OCI-LY3 (cell line): ENCODE measurements at regions not wholly inside any gene's neighbourhood (a gene's known extent, or its start where the extent isn't known, plus 50 kb on each side); places are given as distances from the start of the nearest gene placed in this dataset.

Experiments
- H2AFZ ChIP-seq: fragments of 200-600, 300-600 bp; shearing (Covaris generic); 2 replicates; pipeline ENCODE4 v1.6.0; 2014; ENCODE audit warnings: antibody characterized with exemption, low read depth, low read length
- H3K27ac ChIP-seq: fragments of 200-600, 300-600 bp; sonication (generic); 2 replicates; pipeline ENCODE4 v1.5.1; 2014; ENCODE audit warnings: mild to moderate bottlenecking, low read length, moderate library complexity, mixed read lengths
- H3K27me3 ChIP-seq: fragments of 200-600, 300-600 bp; sonication (generic); 2 replicates; pipeline ENCODE4 v1.6.1; 2014; ENCODE audit warnings: low read depth, low read length, mixed read lengths
- H3K36me3 ChIP-seq: fragments of 200-600, 300-600 bp; sonication (generic); replicated peaks from 2 replicates; pipeline ENCODE3; 2014; ENCODE audit warnings: low read depth, low read length, mixed read lengths
- H3K4me1 ChIP-seq: fragments of 300-600, 200-600 bp; sonication (generic); 2 replicates; pipeline ENCODE4 v1.6.1; 2014; ENCODE audit warnings: low read length, mixed read lengths
- H3K4me2 ChIP-seq: fragments of 200-600, 300-600 bp; sonication (generic); 2 replicates; pipeline ENCODE4 v1.6.1; 2014; ENCODE audit warnings: low read length, mixed read lengths
- H3K4me3 ChIP-seq: fragments of 300-600, 200-600 bp; sonication (generic); 2 replicates; pipeline ENCODE4 v1.5.1; 2014; ENCODE audit warnings: antibody characterized with exemption, mild to moderate bottlenecking, low read length, moderate library complexity
- H3K79me2 ChIP-seq: fragments of 300-600, 200-600 bp; shearing (Covaris generic); 2 replicates; pipeline ENCODE4 v1.6.1; 2014; ENCODE audit warnings: mild to moderate bottlenecking, low read length, mixed read lengths
- H3K9ac ChIP-seq: fragments of 300-600, 200-600 bp; shearing (Covaris generic); 2 replicates; pipeline ENCODE4 v1.6.0; 2014; ENCODE audit warnings: mild to moderate bottlenecking, low read length, moderate library complexity
- H3K9me3 ChIP-seq: fragments of 200-600, 300-600 bp; shearing (Covaris generic); 2 replicates; pipeline ENCODE4 v1.6.1; 2014; ENCODE audit warnings: low read length, mixed read lengths; ENCODE audit not compliant: insufficient read depth
- H4K20me1 ChIP-seq: fragments of 200-600, 300-600 bp; sonication (generic); 2 replicates; pipeline ENCODE4 v1.6.1; 2016; ENCODE audit warnings: low read length, mixed read lengths; ENCODE audit not compliant: insufficient read depth
- EZH2phosphoT487 ChIP-seq: fragments of 200-600 bp; shearing (Covaris generic); IDR thresholded peaks from 2 replicates; pipeline ENCODE4 v1.6.1; 2018; ENCODE audit warnings: antibody characterized with exemption, mixed run types, low read depth
- TF ChIP-seq, protein P1 (sequence below): fragments of 200-600, 300-600 bp; sonication (generic); IDR thresholded peaks from 2 replicates; pipeline ENCODE4 v1.5.1; 2014; ENCODE audit warnings: antibody characterized with exemption, low read length, low read depth

DNA sequence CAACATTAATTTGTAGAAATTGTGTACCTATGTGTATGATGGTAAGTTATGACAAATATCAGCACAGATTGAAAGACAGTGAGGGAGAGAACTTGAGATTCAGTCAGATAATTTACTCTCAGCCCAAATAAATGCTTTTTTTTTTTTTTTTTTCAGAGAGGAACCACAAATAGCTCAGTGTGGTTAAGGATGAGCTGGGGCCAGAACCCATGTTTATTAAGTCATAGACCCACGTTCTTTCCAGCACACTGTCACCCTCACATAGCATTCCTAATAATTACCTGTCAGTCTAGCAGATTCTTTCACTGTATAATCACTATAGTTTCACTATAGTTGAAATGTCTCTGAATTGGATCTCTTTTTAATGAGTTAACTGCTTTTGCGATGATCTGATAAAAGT, 246.1 kb downstream of the ZIC1 start:
- H3K4me1 ChIP-seq = no peaks in the 10 kb centered on the region
- no peak overlapping the region for H3K4me2 ChIP-seq
- no peaks in the 10 kb centered on the region for H4K20me1 ChIP-seq
- no peaks in the 10 kb centered on the region for H3K27me3 ChIP-seq
- H3K79me2 ChIP-seq = no peaks in the 10 kb centered on the region
- H3K27ac ChIP-seq = no peak overlapping the region
- no peak overlapping the region for H3K9ac ChIP-seq
- no peaks in the 10 kb centered on the region for H3K36me3 ChIP-seq
- no peaks in the 10 kb centered on the region for H3K9me3 ChIP-seq
- H3K4me3 ChIP-seq = no peak overlapping the region
- TF ChIP-seq, protein P1, sequence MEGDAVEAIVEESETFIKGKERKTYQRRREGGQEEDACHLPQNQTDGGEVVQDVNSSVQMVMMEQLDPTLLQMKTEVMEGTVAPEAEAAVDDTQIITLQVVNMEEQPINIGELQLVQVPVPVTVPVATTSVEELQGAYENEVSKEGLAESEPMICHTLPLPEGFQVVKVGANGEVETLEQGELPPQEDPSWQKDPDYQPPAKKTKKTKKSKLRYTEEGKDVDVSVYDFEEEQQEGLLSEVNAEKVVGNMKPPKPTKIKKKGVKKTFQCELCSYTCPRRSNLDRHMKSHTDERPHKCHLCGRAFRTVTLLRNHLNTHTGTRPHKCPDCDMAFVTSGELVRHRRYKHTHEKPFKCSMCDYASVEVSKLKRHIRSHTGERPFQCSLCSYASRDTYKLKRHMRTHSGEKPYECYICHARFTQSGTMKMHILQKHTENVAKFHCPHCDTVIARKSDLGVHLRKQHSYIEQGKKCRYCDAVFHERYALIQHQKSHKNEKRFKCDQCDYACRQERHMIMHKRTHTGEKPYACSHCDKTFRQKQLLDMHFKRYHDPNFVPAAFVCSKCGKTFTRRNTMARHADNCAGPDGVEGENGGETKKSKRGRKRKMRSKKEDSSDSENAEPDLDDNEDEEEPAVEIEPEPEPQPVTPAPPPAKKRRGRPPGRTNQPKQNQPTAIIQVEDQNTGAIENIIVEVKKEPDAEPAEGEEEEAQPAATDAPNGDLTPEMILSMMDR = no peak
- TF ChIP-seq EZH2phosphoT487 = no peak
- no peak overlapping the region for H2AFZ ChIP-seq

DNA sequence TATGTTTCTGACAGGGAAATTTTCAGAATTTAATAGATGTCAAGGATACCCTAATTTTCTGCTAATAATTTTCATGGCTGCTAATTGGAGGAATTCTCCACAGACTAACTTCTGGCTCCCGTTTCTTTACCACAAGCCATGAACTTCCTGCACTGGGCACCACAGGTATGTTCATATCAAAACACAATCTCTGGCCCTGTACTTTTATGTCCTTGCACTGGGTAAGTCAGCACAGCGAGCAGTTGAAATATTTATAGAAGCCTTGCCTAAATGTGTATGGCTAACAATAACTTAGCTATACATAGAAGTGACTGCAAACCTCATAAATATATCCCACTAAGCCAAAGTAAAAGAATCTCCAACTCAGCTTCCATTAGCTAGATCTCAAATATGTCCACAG, 246.9 kb downstream of the ZIC1 start:
- Histone ChIP-seq H2AFZ (peak overlapping the region; percentile 50), H3K27me3 (no peaks in the 10 kb centered on the region), H4K20me1 (no peaks in the 10 kb centered on the region), H3K9me3 (no peaks in the 10 kb centered on the region), H3K27ac (no peak overlapping the region), H3K4me3 (no peak overlapping the region), H3K9ac (no peak overlapping the region), H3K79me2 (no peaks in the 10 kb centered on the region), H3K4me2 (no peak overlapping the region), H3K36me3 (no peaks in the 10 kb centered on the region), H3K4me1 (no peaks in the 10 kb centered on the region)
- no peak for TF ChIP-seq EZH2phosphoT487
- TF ChIP-seq, protein P1 = no peak

DNA sequence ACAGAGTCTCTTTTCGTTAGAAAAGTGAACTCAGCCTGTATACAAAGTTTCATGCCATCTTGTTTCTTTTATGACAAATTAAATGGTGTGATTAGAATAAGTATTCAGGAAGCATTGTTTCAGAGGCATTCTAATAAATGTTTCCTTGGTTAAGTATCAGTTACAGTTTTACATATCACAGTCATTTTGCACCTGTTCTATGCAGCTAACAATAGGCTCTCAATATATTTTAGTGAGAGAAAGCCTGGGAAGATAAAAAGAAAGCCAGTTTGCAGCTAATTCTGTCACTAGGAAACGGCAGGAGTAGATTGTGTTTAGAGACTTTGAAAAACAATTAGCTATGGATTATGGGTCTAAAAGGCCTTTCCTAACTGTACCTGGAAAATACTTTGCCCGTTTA, 252.8 kb downstream of the ZIC1 start:
- TF ChIP-seq, protein P1 = no peak
- TF ChIP-seq EZH2phosphoT487 = no peak
- no peak overlapping the region for H3K4me2 ChIP-seq

DNA sequence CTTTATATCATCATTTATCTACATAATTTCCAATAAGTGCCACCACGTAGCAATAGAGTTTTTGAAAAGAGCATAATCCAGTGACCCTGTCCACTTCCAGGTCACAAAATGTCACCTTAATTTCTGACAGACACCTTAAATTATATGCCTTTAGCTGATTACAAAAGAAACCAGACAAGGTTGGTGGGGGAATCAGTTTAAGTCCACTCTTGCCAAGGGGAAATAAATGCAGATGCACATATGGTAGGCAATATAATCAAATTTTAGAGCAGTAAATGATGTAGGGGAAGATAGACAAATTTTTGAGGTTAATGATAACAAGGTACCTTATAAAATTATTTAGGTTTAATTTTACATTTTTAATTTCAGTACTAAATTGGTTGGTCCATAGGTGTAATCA, 253.5 kb downstream of the ZIC1 start:
- Histone ChIP-seq H2AFZ (no peak overlapping the region), H3K9me3 (no peaks in the 10 kb centered on the region), H4K20me1 (no peaks in the 10 kb centered on the region)

More for the DNA sequence above, 252.8 kb downstream of the ZIC1 start:
- Histone ChIP-seq H3K79me2 (no peaks in the 10 kb centered on the region), H2AFZ (peak overlapping the region; percentile 24; the same call in 1 of the 2 replicates), H3K36me3 (no peaks in the 10 kb centered on the region), H3K27ac (no peak overlapping the region), H3K4me3 (no peak overlapping the region), H4K20me1 (no peaks in the 10 kb centered on the region), H3K27me3 (no peaks in the 10 kb centered on the region), H3K9ac (no peak overlapping the region), H3K4me1 (no peaks in the 10 kb centered on the region), H3K9me3 (no peaks in the 10 kb centered on the region)

More for the DNA sequence above, 253.5 kb downstream of the ZIC1 start:
- no peak for TF ChIP-seq EZH2phosphoT487
- TF ChIP-seq, protein P1 = no peak
- Histone ChIP-seq H3K27ac (no peak overlapping the region), H3K4me2 (no peak overlapping the region), H3K4me1 (no peaks in the 10 kb centered on the region), H3K9ac (no peak overlapping the region), H3K4me3 (no peak overlapping the region), H3K27me3 (no peaks in the 10 kb centered on the region), H3K79me2 (no peaks in the 10 kb centered on the region), H3K36me3 (no peaks in the 10 kb centered on the region)
